ENCODE measurements at regions not wholly inside any gene's neighbourhood (a gene's known extent, or its start where the extent isn't known, plus 50 kb on each side); places are given as distances from the start of the nearest gene placed in this dataset.

DNA sequence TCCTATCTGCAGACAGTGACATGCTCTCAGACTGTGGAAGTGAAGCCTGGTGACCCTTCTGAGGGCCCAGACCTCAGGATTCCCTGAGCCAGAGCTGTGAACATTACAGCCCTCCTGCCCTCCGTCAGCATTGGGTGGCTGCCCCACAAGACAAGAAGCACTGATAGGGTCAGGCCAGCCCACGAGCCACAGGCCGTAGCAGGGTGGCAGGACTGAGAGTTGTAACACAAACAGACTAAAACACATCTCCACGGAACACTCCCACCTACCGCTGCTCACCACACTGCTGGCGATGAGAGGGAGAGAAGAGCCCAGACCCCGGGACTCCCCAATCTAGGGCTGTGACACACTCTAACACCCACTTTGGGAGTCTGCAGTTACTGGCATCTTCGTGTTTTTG, 264.8 kb upstream of the FSIP2 start:
- Histone ChIP-seq H3K9me3 (peaks cover 0 to 19% (median 8%) of the 10 kb centered on the region in 4 donors), H3K27ac (no peak overlapping the region), H3K4me3 (no peak overlapping the region), H3K36me3 (no peaks in the 10 kb centered on the region), H3K27me3 (no peaks in the 10 kb centered on the region), H3K4me1 (no peaks in the 10 kb centered on the region)
- DNase-seq, result no peak
- WGBS, 5 donors, result 82 to 97% (median 95%) methylated on average over 7 to 8 of the region's 8 CpGs
- TF ChIP-seq POLR2AphosphoS5 (IDR thresholded peaks at IDR 0.05) (no peak), EP300 (IDR thresholded peaks at IDR 0.05) (no peak), POLR2A (IDR thresholded peaks at IDR 0.05) (no peak)
- TF ChIP-seq, protein P1, sequence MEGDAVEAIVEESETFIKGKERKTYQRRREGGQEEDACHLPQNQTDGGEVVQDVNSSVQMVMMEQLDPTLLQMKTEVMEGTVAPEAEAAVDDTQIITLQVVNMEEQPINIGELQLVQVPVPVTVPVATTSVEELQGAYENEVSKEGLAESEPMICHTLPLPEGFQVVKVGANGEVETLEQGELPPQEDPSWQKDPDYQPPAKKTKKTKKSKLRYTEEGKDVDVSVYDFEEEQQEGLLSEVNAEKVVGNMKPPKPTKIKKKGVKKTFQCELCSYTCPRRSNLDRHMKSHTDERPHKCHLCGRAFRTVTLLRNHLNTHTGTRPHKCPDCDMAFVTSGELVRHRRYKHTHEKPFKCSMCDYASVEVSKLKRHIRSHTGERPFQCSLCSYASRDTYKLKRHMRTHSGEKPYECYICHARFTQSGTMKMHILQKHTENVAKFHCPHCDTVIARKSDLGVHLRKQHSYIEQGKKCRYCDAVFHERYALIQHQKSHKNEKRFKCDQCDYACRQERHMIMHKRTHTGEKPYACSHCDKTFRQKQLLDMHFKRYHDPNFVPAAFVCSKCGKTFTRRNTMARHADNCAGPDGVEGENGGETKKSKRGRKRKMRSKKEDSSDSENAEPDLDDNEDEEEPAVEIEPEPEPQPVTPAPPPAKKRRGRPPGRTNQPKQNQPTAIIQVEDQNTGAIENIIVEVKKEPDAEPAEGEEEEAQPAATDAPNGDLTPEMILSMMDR (IDR thresholded peaks at IDR 0.05), result no peak
- intact Hi-C loops (cut with DNase I; ENCODE audit: low total_unique reads), result no loop called here

- H3K27me3 ChIP-seq, result no peaks in the 10 kb centered on the region
- intact Hi-C loops (cut with DNase I; ENCODE audit: low total_unique reads), result no loop called here
- WGBS, 5 donors, result 27 to 54% (median 41%) methylated on average over 1 of the region's 1 CpG
- no peaks in the 10 kb centered on the region for H3K4me1 ChIP-seq
- no peak overlapping the region for H3K4me3 ChIP-seq
- DNase-seq, result no peak
- H3K36me3 ChIP-seq, result no peaks in the 10 kb centered on the region
- TF ChIP-seq POLR2AphosphoS5 (IDR thresholded peaks at IDR 0.05), result no peak
- no peak for TF ChIP-seq POLR2A (IDR thresholded peaks at IDR 0.05)
- no peak for TF ChIP-seq EP300 (IDR thresholded peaks at IDR 0.05)
- TF ChIP-seq, protein P1 (IDR thresholded peaks at IDR 0.05), result no peak
- peaks cover 0 to 19% (median 8%) of the 10 kb centered on the region in 4 donors for H3K9me3 ChIP-seq
- no peak overlapping the region for H3K27ac ChIP-seq
Measured at GRCh38 chr2:185475914-185476313, 262.7 kb upstream of the FSIP2 start.

GRCh38 chr2:185477452-185477851, 261.2 kb upstream of the FSIP2 start:
- peaks cover 0 to 19% (median 8%) of the 10 kb centered on the region in 4 donors for H3K9me3 ChIP-seq
- no peaks in the 10 kb centered on the region for H3K4me1 ChIP-seq
- intact Hi-C loops (cut with DNase I; ENCODE audit: low total_unique reads), result no loop called here
- no peak overlapping the region for H3K27ac ChIP-seq
- TF ChIP-seq, protein P1 (IDR thresholded peaks at IDR 0.05), result no peak
- no peak for TF ChIP-seq EP300 (IDR thresholded peaks at IDR 0.05)
- TF ChIP-seq POLR2AphosphoS5 (IDR thresholded peaks at IDR 0.05), result no peak
- no peak for TF ChIP-seq POLR2A (IDR thresholded peaks at IDR 0.05)
- no peak overlapping the region for H3K4me3 ChIP-seq
- WGBS, 5 donors, result 72 to 90% (median 81%) methylated on average over 2 of the region's 2 CpGs
- DNase-seq, result no peak
- H3K36me3 ChIP-seq, result no peaks in the 10 kb centered on the region
- H3K27me3 ChIP-seq, result no peaks in the 10 kb centered on the region

DNA sequence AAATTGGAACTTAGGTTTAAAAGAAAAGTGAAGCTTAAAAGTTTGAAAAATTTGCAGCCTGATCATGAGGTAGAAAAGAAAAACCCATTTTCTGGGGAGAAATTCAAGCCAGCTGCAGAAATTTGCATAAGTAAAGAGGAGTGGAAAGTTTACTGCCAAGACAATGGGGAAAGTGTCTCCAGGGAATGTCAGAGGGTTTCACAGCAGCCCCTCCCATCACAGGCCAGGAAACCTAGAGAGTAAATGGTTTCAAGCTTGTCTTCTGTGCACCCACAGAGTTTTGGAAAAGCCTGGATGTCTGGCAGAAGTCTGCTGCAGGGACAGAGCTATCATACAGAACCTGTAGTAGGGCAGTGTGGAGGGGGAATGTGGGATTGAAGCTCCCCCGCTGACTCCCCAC, 254.0 kb upstream of the FSIP2 start:
- Histone ChIP-seq H3K4me3 (no peak overlapping the region), H3K36me3 (no peaks in the 10 kb centered on the region), H3K27ac (no peak overlapping the region), H3K9me3 (no peaks in the 10 kb centered on the region), H3K27me3 (no peaks in the 10 kb centered on the region), H3K4me1 (no peaks in the 10 kb centered on the region)
- intact Hi-C loops (cut with DNase I; ENCODE audit: low total_unique reads), result no loop called here
- TF ChIP-seq EP300 (IDR thresholded peaks at IDR 0.05), result no peak
- TF ChIP-seq POLR2A (IDR thresholded peaks at IDR 0.05), result no peak
- TF ChIP-seq, protein P1 (IDR thresholded peaks at IDR 0.05), result no peak
- no peak for TF ChIP-seq POLR2AphosphoS5 (IDR thresholded peaks at IDR 0.05)
- 85 to 100% (median 90%) methylated on average over 1 of the region's 1 CpG for WGBS, 5 donors
- DNase-seq, result no peak

Measured in stomach (tissue), 8 donors.